Endothelial cell of umbilical vein (primary cell): ENCODE measurements at regions not wholly inside any gene's neighbourhood (a gene's known extent, or its start where the extent isn't known, plus 50 kb on each side); places are given as distances from the start of the nearest gene placed in this dataset.

ENCODE experiments used
- CTCF ChIP-seq, 2 donors: IDR thresholded peaks; 1 replicate in 1 of 2; 2 replicates in 1 of 2; pipeline ENCODE4 v1.5.1; 2011; ENCODE audit warnings: low read length in 2 of 2, mild to moderate bottlenecking in 2 of 2, moderate library complexity in 2 of 2, control low read depth in 1 of 2, inconsistent platforms in 1 of 2, low read depth in 1 of 2; ENCODE audit not compliant: insufficient read depth in 1 of 2; ENCODE audit errors: extremely low read depth in 1 of 2
- EZH2 ChIP-seq: IDR thresholded peaks from 2 replicates; pipeline ENCODE4 v1.6.1; 2012; ENCODE audit warnings: borderline replicate concordance, low read depth, mild to moderate bottlenecking, moderate library complexity, low read length, inconsistent platforms; ENCODE audit not compliant: severe bottlenecking
- JUN ChIP-seq: IDR thresholded peaks from 2 replicates; pipeline ENCODE4 v1.6.1; 2011; ENCODE audit warnings: borderline replicate concordance, low read depth; ENCODE audit not compliant: insufficient read length, insufficient read depth
- MYC ChIP-seq: IDR thresholded peaks from one replicate; pipeline ENCODE4 v1.6.1; 2011; ENCODE audit warnings: mild to moderate bottlenecking, low read depth, low read length
- POLR2A ChIP-seq: IDR thresholded peaks from 2 replicates; pipeline ENCODE4 v1.6.1; 2012; ENCODE audit warnings: low read depth, mild to moderate bottlenecking, control low read depth, low read length
- POLR2AphosphoS5 ChIP-seq: IDR thresholded peaks from 2 replicates; pipeline ENCODE4 v1.6.1; 2012; ENCODE audit warnings: low read depth, mild to moderate bottlenecking, control low read depth, low read length, moderate library complexity; ENCODE audit not compliant: insufficient read depth

DNA sequence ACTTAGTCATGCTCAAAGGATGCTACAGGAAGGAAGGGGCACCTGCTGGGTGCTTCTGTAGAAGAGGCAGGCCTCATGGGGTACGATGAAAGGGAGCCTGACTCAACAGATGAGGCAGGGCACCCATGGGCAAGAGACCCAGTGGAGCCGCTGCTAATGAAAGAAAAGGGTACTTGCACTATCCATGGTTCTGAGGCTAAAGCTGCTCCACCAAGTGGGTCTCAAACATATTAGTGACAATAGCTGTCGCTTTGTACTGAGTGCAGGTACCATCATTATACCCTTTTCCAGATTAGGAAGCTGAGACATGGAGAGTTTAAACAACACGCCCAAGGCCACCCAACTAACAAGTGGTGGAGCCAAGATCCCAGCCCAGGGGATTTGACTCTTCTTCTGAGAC lies 127.5 kb upstream of the SERPIND1 start:
- TF ChIP-seq CTCF (IDR thresholded peaks at IDR 0.05; ENCODE audit: extremely low read depth in 1 of 2, insufficient read depth in 1 of 2, low read depth in 1 of 2, low read length in 2 of 2), result no peak
- no peak for TF ChIP-seq POLR2AphosphoS5
- TF ChIP-seq POLR2A, result no peak
- TF ChIP-seq MYC, result no peak
- no peak for TF ChIP-seq JUN
- TF ChIP-seq EZH2, result no peak
